ENCODE measurements at regions not wholly inside any gene's neighbourhood (a gene's known extent, or its start where the extent isn't known, plus 50 kb on each side); places are given as distances from the start of the nearest gene placed in this dataset.

- DNase-seq: no peak
Observed at GRCh38 chr16:73879621-73880020, 417.0 kb upstream of the PSMD7 start.

GRCh38 chr16:73878611-73879010 lies 418.0 kb upstream of the PSMD7 start:
- peak; percentile 23 to 35 (median 33) for DNase-seq

- no peak for DNase-seq
Observed at GRCh38 chr16:73877150-73877549, 419.5 kb upstream of the PSMD7 start.

GRCh38 chr16:73875996-73876690 lies 420.5 kb upstream of the PSMD7 start:
- DNase-seq: no peak

- no peak for DNase-seq
Observed at GRCh38 chr16:73874324-73874723, 422.3 kb upstream of the PSMD7 start.

- no peak for DNase-seq
Observed at GRCh38 chr16:73873643-73874042, 423.0 kb upstream of the PSMD7 start.

GRCh38 chr16:73872856-73873255 lies 423.8 kb upstream of the PSMD7 start:
- no peak for DNase-seq

GRCh38 chr16:73871088-73871733 lies 425.4 kb upstream of the PSMD7 start:
- DNase-seq: no peak

GRCh38 chr16:73869126-73869525 lies 427.5 kb upstream of the PSMD7 start:
- DNase-seq: no peak

GRCh38 chr16:73864868-73865267 lies 431.7 kb upstream of the PSMD7 start:
- DNase-seq: no peak

GRCh38 chr16:73858326-73858725 lies 438.3 kb upstream of the PSMD7 start:
- no peak for DNase-seq

- no peak for DNase-seq
Observed at GRCh38 chr16:73853968-73854367, 442.6 kb upstream of the PSMD7 start.

GRCh38 chr16:73852561-73852960 lies 444.1 kb upstream of the PSMD7 start:
- DNase-seq: no peak

GRCh38 chr16:73848993-73849392 lies 447.6 kb upstream of the PSMD7 start:
- no peak for DNase-seq

GRCh38 chr16:73847090-73847489 lies 449.5 kb upstream of the PSMD7 start:
- no peak for DNase-seq

- no peak for DNase-seq
Observed at GRCh38 chr16:73846356-73846755, 450.3 kb upstream of the PSMD7 start.

- DNase-seq: no peak
Observed at GRCh38 chr16:73846007-73846330, 450.6 kb upstream of the PSMD7 start.

GRCh38 chr16:73845238-73846006 lies 451.2 kb upstream of the PSMD7 start:
- no peak for DNase-seq

- DNase-seq: no peak
Observed at GRCh38 chr16:73840728-73841127, 455.9 kb upstream of the PSMD7 start.

- no peak for DNase-seq
Observed at GRCh38 chr16:73831220-73831619, 465.4 kb upstream of the PSMD7 start.

GRCh38 chr16:73823205-73823849 lies 473.3 kb upstream of the PSMD7 start:
- no peak for DNase-seq

GRCh38 chr16:73817526-73818324 lies 478.9 kb upstream of the PSMD7 start:
- DNase-seq: no peak

- DNase-seq: no peak
Observed at GRCh38 chr16:73813527-73813926, 483.1 kb upstream of the PSMD7 start.
